SK-N-SH (cell line): ENCODE measurements at regions not wholly inside any gene's neighbourhood (a gene's known extent, or its start where the extent isn't known, plus 50 kb on each side); places are given as distances from the start of the nearest gene placed in this dataset.

Experiments
- CTCF ChIA-PET: fragments of 300-600, 350-600 bp; formaldehyde crosslinking; extraction: SDS; loops from one replicate; lab custom pipeline; 2021; lab: Yijun Ruan, JAX
- POLR2A ChIA-PET: fragments of 350-600 bp; sonication (Branson Sonifier 250); formaldehyde crosslinking; extraction: SDS; loops from one replicate; lab custom pipeline; 2020; ENCODE audit warnings: antibody characterized with exemption, inconsistent platforms; lab: Yijun Ruan, JAX
- DNase-seq: peaks from one replicate; pipeline ENCODE4 v3.0.0; 2012
- H2AFZ ChIP-seq: fragments of 200-600 bp; sonication (generic); 2 replicates; pipeline ENCODE4 v1.8.1; 2016; ENCODE audit warnings: antibody characterized with exemption, mild to moderate bottlenecking, low read depth
- H3F3A ChIP-seq: fragments of 200-600 bp; sonication (generic); replicated peaks from 2 replicates; pipeline ENCODE3; 2016; ENCODE audit warnings: antibody characterized with exemption, mild to moderate bottlenecking; ENCODE audit not compliant: insufficient read depth
- H3K27ac ChIP-seq, 2 experiments: fragments of 200-500 bp in 1 of 2; fragments of 200-600 bp in 1 of 2; sonication (Bioruptor generic) in 1 of 2; sonication (generic), shearing (Covaris generic) in 1 of 2; 2 replicates each; pipeline versions ENCODE4 v1.5.1 to v1.6.1; 2014 to 2016; ENCODE audit warnings: low read depth in 2 of 2, inconsistent platforms in 1 of 2, low read length in 1 of 2, mild to moderate bottlenecking in 1 of 2, mixed read lengths in 1 of 2
- H3K27me3 ChIP-seq: fragments of 200-600 bp; sonication (generic), shearing (Covaris generic); 2 replicates; pipeline ENCODE4 v1.6.1; 2016; ENCODE audit warnings: mixed run types; ENCODE audit not compliant: insufficient read depth
- H3K36me3 ChIP-seq, 2 experiments: fragments of 200-500 bp in 1 of 2; fragments of 200-600 bp in 1 of 2; sonication (Bioruptor generic) in 1 of 2; sonication (generic) in 1 of 2; replicated peaks in 1 of 2; 2 replicates each; pipeline versions ENCODE3 to v1.5.1; 2014 to 2016; ENCODE audit warnings: low read length in 1 of 2, mild to moderate bottlenecking in 1 of 2; ENCODE audit not compliant: insufficient read depth in 2 of 2, control insufficient read depth in 1 of 2
- H3K4me1 ChIP-seq, 2 experiments: fragments of 200-500 bp in 1 of 2; fragments of 200-600 bp in 1 of 2; sonication (Bioruptor generic) in 1 of 2; sonication (generic), shearing (Covaris generic) in 1 of 2; 2 replicates each; pipeline versions ENCODE4 v1.5.1 to v1.6.1; 2014 to 2016; ENCODE audit warnings: low read depth in 1 of 2, low read length in 1 of 2, mixed run types in 1 of 2; ENCODE audit not compliant: insufficient read depth in 2 of 2, control insufficient read depth in 1 of 2
- H3K4me2 ChIP-seq: fragments of 200-600 bp; sonication (generic), shearing (Covaris generic); 2 replicates; pipeline ENCODE4 v1.6.1; 2017; ENCODE audit warnings: mixed run types
- H3K4me3 ChIP-seq, 2 experiments: fragments of 200-500 bp in 1 of 2; fragments of 200-600 bp in 1 of 2; sonication (Bioruptor generic) in 1 of 2; sonication (generic), shearing (Covaris generic) in 1 of 2; 2 replicates each; pipeline versions ENCODE4 v1.5.1 to v1.8.1; 2014 to 2016; ENCODE audit warnings: low read depth in 2 of 2, inconsistent platforms in 1 of 2, low read length in 1 of 2, mild to moderate bottlenecking in 1 of 2, mixed read lengths in 1 of 2, moderate library complexity in 1 of 2
- H3K79me2 ChIP-seq: fragments of 200-600 bp; sonication (generic); 2 replicates; pipeline ENCODE4 v1.8.1; 2017; ENCODE audit warnings: mild to moderate bottlenecking; ENCODE audit not compliant: insufficient read depth
- H3K9ac ChIP-seq: fragments of 200-600 bp; sonication (generic); 2 replicates; pipeline ENCODE4 v1.6.1; 2017; ENCODE audit warnings: mixed run types
- H3K9me2 ChIP-seq: fragments of 200-600 bp; sonication (generic); 2 replicates; pipeline ENCODE4 v1.6.1; 2017; ENCODE audit warnings: mixed run types
- H3K9me3 ChIP-seq: fragments of 200-600 bp; sonication (generic); 2 replicates; pipeline ENCODE4 v1.6.1; 2017; ENCODE audit warnings: mixed run types, mild to moderate bottlenecking, moderate library complexity
- H4K20me1 ChIP-seq: fragments of 200-600 bp; sonication (generic); 2 replicates; pipeline ENCODE4 v1.6.1; 2017; ENCODE audit warnings: mild to moderate bottlenecking, mixed run types; ENCODE audit not compliant: insufficient read depth
- FOXJ3 ChIP-seq: sonication (generic); formaldehyde crosslinking; IDR thresholded peaks from 2 replicates; pipeline ENCODE4 v1.5.1; 2020; ENCODE audit warnings: mild to moderate bottlenecking, missing genetic modification reagents
- GABPA ChIP-seq: IDR thresholded peaks from 2 replicates; pipeline ENCODE4 v1.4.0; 2012; ENCODE audit warnings: low read depth, mild to moderate bottlenecking
- RAD21 ChIP-seq: IDR thresholded peaks from 2 replicates; pipeline ENCODE4 v1.6.1; 2012; ENCODE audit warnings: mild to moderate bottlenecking, low read length
- RCOR1 ChIP-seq: fragments of 150-350 bp; IDR thresholded peaks from 2 replicates; pipeline ENCODE4 v1.6.1; 2017; ENCODE audit warnings: antibody characterized with exemption, low read length
- SMC3 ChIP-seq: IDR thresholded peaks from 2 replicates; pipeline ENCODE4 v1.6.1; 2012; ENCODE audit warnings: low read depth, low read length, improper control_type of control experiment
- TAF1 ChIP-seq: IDR thresholded peaks from 2 replicates; pipeline ENCODE4 v1.6.1; 2012; ENCODE audit warnings: low read depth, mild to moderate bottlenecking, low read length, moderate library complexity, borderline replicate concordance
- TCF12 ChIP-seq: IDR thresholded peaks from 2 replicates; pipeline ENCODE4 v1.4.0; 2012
- TEAD4 ChIP-seq: IDR thresholded peaks from 2 replicates; pipeline ENCODE4 v1.4.0; 2012; ENCODE audit warnings: mild to moderate bottlenecking, borderline replicate concordance; ENCODE audit not compliant: insufficient read depth
- ZBTB33 ChIP-seq: IDR thresholded peaks from 2 replicates; pipeline ENCODE4 v1.4.0; 2012; ENCODE audit warnings: low read depth, borderline replicate concordance
- WGBS: methylation state at CpG from one replicate; pipeline ENCODE4 v1.1.6; 2017; ENCODE audit warnings: low lambda C conversion rate; 5-methylcytosine and 5-hydroxymethylcytosine counted together
- TF ChIP-seq, protein P1 (sequence below): fragments of 200-600 bp; sonication (generic); IDR thresholded peaks from 2 replicates; pipeline ENCODE4 v1.6.1; 2017; ENCODE audit warnings: antibody characterized with exemption, mild to moderate bottlenecking, moderate library complexity

GRCh38 chr20:22315073-22315472, 269.3 kb downstream of the FOXA2 start:
- Histone ChIP-seq H3K9me3 (no peaks in the 10 kb centered on the region), H2AFZ (no peak overlapping the region), H3K4me1 (no peaks in the 10 kb centered on the region), H3K36me3 (no peaks in the 10 kb centered on the region), H3K79me2 (no peaks in the 10 kb centered on the region), H3K9ac (no peak overlapping the region), H3K27ac (no peak overlapping the region), H3K4me3 (no peak overlapping the region), H3K4me2 (no peak overlapping the region), H3K27me3 (peaks cover 12% of the 10 kb centered on the region; the same call in 1 of the 2 replicates), H3F3A (no peaks in the 10 kb centered on the region), H3K9me2 (no peaks in the 10 kb centered on the region), H4K20me1 (no peaks in the 10 kb centered on the region)
- ChIA-PET POLR2A (no interaction called here), CTCF (interaction anchor here (0.8 to 1.0 kb wide), 2 partner anchors 24 to 612 kb away, joined by 3 read pairs; no protein-coding TSS in a partner anchor)
- TF ChIP-seq ZBTB33 (no peak), TCF12 (no peak), GABPA (no peak), RAD21 (no peak), FOXJ3 (CRISPR knock-in tag) (no peak), TAF1 (no peak), TEAD4 (no peak)
- no peak for DNase-seq
- WGBS = 8% methylated on average over 2 of the region's 2 CpGs

- no peaks in the 10 kb centered on the region for H3F3A ChIP-seq
- H3K4me3 ChIP-seq = no peak overlapping the region; a peak in 1 of 4 replicates
- peaks cover 12% of the 10 kb centered on the region; the same call in 1 of the 2 replicates for H3K27me3 ChIP-seq
- peak; percentile 16 for DNase-seq
- no peaks in the 10 kb centered on the region for H3K79me2 ChIP-seq
- no peaks in the 10 kb centered on the region for H3K9me2 ChIP-seq
- H3K9ac ChIP-seq = no peak overlapping the region
- H3K4me1 ChIP-seq = no peaks in the 10 kb centered on the region
- no peaks in the 10 kb centered on the region for H4K20me1 ChIP-seq
- H3K4me2 ChIP-seq = no peak overlapping the region
- ChIA-PET CTCF (interaction anchor here (0.7 to 1.5 kb wide), 5 partner anchors 9 to 31 kb away, joined by 3 to 5 read pairs (median 3); no protein-coding TSS in a partner anchor), POLR2A (no interaction called here)
- no peak for TF ChIP-seq RCOR1
- TF ChIP-seq SMC3 = peak; percentile 20; the same call in 1 of the 2 replicates
- TF ChIP-seq, protein P1, sequence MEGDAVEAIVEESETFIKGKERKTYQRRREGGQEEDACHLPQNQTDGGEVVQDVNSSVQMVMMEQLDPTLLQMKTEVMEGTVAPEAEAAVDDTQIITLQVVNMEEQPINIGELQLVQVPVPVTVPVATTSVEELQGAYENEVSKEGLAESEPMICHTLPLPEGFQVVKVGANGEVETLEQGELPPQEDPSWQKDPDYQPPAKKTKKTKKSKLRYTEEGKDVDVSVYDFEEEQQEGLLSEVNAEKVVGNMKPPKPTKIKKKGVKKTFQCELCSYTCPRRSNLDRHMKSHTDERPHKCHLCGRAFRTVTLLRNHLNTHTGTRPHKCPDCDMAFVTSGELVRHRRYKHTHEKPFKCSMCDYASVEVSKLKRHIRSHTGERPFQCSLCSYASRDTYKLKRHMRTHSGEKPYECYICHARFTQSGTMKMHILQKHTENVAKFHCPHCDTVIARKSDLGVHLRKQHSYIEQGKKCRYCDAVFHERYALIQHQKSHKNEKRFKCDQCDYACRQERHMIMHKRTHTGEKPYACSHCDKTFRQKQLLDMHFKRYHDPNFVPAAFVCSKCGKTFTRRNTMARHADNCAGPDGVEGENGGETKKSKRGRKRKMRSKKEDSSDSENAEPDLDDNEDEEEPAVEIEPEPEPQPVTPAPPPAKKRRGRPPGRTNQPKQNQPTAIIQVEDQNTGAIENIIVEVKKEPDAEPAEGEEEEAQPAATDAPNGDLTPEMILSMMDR = peak; percentile 73
- TF ChIP-seq TCF12 = no peak
- TF ChIP-seq RAD21 = peak; percentile 63
- H3K9me3 ChIP-seq = no peaks in the 10 kb centered on the region
- H3K36me3 ChIP-seq = no peaks in the 10 kb centered on the region
- H3K27ac ChIP-seq = no peak overlapping the region
- no peak overlapping the region for H2AFZ ChIP-seq
- WGBS = under 1% methylated on average over 6 of the region's 6 CpGs
Observed at GRCh38 chr20:22312744-22313346, 271.5 kb downstream of the FOXA2 start.
